Fibroblast of skin of abdomen (primary cell): ENCODE measurements at regions not wholly inside any gene's neighbourhood (a gene's known extent, or its start where the extent isn't known, plus 50 kb on each side); places are given as distances from the start of the nearest gene placed in this dataset.

Source experiments
- DNase-seq: peaks from one replicate; pipeline ENCODE4 v3.0.0-alpha.2; 2013

DNA sequence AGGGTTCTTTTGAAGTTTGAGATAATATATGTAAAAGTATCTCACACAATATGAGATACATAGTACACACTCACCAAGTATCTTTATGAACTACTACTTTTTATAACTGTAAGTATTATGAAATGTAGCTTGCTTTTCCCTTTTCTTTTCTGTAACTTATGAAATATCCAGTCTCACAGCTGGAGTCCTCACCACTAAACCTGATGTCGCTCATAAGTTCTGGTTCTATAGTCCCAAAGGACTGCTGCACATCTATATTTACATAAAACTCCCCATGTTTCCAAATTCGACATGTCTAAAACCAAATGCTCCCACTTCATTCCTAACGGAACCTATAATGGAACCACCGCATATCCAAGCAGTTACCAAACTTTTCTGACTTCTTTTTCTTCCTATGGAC is 186.5 kb upstream of the SLC7A11 start:
- DNase-seq = no peak

DNA sequence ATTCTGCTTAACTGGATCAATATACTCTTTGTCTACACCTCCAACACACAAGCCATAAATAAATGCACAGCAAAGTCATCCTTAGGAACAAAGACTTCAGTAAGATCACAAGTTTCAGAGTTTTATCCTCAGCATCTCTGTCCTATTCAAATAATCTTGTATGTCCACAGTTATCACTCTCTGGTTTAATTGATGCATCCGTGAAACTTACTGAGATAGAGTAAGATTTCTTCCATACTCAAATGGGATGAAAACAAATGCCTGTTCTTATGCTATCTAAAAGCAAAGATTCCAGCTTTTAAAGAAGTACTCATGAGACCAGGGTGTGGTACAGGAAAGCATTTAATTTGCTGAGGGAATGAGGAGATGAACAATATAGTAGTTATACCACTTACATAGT is 184.6 kb upstream of the SLC7A11 start:
- no peak for DNase-seq

DNA sequence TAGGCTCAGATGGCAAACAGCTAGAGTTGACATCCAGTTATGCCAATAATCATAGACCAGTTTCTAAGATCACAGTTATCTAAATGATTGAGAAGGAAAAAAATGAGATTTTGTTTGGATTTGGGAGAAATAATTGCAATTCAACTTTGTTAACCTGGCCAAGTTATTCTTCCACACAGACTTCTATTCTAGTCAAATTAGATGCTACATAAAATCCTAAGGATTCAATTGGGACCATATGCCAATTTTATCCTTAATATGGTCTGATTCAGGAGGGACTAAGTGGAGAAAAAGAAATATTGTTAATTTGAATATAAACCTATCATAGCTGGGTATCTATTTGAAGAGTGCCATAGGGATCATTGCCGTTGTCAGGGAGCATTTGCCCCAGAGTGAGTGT is 178.3 kb upstream of the SLC7A11 start:
- DNase-seq = no peak

DNA sequence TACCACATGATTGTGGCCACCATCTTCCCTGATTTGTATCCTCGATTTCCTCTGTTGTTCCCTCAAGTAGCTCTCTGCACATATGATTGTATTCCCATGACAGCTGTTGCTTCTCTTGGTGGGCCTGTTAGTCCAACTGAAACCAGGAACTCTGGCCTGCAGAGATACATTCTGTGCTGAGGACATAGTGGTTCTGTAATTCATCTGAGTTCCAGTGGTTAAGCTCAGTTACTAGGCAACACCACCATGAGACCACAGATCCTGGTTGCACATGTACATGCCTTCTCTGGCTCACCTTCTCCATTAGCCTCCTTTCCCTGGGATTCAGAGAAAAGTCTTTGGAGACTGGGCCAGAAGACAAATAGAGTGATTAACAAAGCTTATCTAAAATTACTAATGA is 172.1 kb upstream of the SLC7A11 start:
- no peak for DNase-seq

DNA sequence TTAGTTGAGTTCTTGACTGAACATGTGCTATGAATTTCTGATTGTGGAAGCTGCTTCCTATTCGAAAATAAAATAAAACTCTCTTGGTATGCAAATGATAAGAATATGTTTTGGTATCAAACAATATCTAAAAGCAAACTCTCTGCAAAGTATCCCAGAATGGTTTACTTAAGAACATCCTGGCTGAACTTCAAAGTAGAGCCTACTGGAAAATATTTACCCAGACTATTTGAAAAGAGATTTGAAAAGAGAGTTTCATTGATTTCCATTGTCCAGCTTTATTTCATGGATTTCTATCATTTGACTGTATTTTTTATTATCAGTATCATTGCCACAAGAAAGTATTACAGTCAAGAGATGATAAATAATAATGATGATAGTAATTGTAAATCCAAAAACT is 171.1 kb upstream of the SLC7A11 start:
- DNase-seq = no peak

DNA sequence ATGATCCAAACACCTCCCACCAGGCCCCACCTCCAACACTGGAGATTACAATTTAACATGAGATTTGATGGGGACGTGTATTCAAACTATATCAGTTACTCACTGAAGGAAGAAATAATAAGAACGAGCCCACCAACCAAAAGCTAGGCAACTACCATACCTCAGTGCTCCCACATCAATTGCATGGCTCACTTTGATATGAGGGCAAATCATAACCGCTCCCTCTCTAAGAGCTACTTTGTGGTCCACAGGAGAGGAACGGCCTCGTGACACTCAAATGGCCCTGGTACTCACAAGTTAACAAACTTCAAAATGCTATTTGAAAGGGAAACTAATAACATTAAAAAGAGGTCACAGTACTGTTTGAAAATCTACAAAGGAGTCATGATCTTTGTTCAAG is 170.7 kb upstream of the SLC7A11 start:
- no peak for DNase-seq

DNA sequence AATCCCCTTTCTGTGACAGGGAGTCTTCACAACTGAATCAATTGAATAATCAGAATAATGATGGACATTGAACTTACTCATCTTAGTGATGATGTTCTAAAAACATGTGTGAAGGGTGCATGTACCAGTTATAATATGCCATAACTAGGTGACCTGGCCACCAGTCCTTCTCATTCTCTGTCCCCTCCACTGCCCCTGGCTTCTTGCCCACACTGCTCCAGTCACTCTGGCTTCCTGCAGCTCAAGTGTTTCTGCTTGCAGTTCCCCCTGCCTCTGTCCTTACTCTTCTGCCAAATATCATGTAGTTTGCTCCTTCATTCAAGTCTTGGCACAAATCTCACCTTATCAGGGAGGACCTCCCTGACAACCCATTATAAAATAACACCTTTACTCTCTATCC is 168.1 kb upstream of the SLC7A11 start:
- DNase-seq = no peak

DNA sequence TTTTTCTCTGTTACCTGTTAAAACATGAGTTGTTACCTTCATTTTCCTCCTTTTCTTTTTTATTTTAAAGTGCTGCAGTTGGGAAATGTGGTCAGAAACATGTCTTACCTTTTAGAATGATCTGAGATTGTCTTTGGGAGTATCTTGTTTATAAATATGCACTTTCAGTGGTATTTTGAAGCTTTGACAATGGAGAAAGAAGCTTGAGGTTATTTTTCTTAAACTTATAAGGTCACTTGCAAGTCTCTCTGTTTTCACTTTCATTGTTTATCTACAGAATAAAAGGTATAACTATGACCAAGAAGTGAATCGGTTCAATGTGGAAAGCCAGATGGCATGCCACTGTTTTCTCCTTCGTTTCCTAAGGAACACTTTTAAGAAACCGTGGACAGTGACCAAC is 167.5 kb upstream of the SLC7A11 start:
- DNase-seq = no peak

DNA sequence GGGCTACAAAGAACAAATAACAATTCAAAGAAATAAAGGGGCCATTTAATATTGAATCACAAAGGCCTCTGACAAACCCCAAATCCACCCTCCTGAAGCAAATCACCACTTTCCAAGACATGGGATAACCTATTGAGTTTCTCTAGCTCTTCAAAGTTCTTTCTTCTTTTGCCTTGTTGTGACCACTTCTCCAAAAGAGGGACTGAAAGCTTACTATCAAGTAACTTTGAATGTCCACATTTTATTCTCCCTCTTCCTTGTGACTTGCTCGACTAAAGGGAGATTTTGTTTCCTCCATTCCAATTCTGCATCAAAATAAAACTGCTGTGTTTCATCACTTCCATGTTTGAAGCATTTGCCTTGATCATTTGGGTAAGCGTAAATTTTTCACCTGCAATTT is 166.6 kb upstream of the SLC7A11 start:
- no peak for DNase-seq

DNA sequence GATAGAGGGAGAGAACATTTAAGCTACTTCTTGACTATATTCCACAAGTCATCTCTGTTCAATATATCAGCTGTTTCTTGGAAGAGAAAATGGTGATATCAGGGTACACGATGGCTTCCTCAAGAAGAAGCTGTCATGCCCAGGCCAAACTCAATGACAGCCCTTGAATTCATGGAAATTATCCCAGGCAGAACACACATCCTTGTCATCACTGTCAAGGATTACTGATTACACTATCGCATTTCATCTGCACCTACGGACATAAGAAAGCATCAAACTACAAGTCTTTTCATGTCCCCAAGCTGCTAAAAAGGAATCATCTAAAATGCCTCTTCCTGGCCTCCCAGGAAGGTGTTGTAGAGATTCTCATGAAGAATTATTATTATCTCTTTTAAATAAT is 165.2 kb upstream of the SLC7A11 start:
- DNase-seq = no peak

DNA sequence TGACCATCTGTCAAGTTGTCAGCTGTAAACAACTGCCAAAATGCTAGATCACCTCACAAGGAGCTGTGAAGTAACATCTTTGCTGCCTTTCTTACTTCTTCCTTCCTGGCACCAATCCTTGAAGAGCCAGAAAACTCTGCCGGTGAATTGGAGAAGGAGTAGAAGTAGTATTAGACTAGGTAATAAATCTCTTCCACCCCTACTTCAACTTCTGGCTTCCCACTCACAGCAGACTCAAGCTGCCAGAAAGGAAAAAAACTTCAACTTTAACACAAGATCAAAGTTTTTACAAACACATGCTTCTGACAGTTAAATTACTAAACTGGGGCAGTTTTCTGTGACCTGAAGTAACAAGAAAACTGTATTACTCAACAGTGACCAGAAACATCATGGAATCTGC is 164.7 kb upstream of the SLC7A11 start:
- peak; percentile 38 for DNase-seq

DNA sequence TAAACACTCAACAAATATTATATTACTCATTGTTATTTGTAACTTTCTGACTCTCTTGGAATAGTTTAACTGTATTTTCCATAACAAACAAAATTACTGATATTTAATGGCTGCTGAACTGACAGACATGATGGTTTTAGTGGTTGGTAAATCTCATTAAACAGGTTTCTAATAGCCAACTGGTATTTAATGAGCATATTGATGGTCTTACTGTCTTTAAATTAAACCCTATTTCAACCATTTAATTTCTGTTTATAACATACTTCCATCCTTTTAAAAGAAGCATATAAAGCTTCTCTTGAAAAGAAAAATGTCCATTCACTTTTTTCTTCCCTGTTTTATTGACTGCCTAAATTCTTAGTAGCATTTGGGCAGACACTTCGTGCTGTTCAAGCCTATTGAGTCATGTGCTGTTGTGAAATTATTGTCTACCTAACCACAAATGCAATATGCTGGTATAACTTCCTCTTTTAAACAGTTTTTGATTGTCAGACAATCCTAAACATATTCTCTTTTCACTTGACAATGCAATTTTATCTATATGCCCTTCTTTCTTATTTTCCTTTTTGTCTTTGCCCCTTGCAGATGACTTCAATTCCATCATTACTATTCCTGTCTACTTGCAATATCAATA is 163.9 kb upstream of the SLC7A11 start:
- DNase-seq = peak; percentile 61

DNA sequence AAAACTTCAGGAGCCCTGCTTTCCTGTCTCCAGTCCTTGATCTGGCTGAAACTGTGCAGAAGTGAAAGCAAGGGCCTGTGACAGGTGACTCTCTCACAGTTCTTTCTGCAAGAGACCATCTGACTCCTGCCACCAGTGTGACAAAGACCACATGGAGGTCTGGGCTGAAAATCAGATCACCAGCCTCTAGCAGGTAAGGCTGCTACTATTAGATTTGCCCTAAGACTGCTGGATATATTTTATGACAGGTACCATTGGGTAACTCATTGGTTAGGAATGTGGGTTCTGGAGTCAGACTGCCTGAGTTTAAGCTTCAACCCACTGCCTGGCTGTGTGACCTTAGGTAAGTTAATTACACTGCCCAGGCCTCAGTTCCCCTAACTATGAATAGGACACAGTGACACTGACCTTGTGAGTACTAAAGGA is 163.3 kb upstream of the SLC7A11 start:
- no peak for DNase-seq

DNA sequence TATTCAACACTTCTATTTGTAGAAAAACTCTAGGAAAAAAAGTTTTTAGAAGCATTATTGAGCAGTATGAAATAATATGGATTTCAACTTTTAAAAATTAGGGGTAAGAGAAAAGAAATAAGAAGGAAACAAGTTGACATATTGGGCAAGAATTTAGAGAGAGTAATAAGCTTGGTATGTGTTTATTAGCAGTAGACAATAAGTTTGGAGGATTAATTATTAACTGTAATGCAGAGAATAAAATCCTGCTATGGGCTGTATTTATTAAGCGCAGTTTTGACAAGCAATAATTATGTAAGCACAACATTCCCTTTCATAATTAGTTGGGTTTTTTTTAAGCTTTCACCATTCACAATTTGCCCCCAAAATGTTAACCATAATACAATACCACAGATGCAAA is 162.7 kb upstream of the SLC7A11 start:
- DNase-seq = no peak

DNA sequence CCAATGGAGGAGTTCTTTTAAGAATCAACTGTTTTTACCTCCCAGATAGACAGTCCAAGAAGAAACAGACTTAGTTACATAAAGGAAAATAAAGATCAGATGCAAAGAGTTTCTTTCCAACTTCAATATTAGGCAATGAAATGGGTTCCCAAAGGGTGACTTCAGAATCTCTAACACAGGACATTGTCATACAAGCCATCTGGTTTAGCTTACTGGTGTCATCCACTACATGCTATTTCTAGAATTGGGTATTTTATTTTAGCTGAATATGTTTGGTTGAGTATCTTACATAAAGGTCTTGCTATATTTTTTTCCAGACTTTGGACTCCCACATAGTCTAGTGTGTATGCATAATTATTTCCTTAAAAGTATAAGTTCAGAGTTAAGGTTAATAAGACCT is 162.1 kb upstream of the SLC7A11 start:
- no peak for DNase-seq

DNA sequence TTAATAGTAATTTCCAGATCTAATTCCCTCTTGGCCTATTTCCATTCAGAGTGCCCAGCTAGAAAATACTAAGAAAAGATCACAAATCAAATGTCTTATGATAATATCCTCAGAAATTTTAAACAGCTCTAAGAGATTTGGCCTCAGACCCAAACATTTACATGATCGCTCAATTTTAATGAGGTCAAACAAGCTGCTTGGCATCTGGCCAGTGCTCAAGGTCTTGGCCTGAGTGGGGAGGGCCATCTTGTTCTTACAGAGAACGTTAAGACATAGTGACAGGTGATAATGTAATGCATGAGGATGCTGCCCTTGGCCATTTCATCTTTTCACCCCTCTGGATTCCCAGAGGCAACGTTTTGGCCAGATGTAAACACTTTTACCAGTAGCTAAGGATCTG is 159.2 kb upstream of the SLC7A11 start:
- no peak for DNase-seq

DNA sequence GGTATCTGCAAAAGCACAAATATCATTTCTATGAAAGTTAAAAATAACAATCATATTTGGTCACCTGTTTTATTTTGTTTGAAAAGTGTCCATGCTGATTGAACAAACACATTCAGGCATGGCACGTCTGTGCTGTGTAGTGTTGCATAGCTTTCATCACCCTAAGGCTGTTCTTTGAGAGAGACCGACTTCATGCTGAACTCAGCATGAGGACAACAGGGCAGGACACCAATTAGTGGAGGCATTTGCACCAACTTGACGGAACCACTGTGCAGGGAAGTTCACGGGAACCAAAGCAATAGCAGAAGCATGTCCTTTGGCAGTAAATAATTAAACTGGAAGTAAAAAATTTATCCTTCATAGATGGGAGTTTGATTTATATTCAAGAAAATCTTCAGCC is 158.4 kb upstream of the SLC7A11 start:
- no peak for DNase-seq

DNA sequence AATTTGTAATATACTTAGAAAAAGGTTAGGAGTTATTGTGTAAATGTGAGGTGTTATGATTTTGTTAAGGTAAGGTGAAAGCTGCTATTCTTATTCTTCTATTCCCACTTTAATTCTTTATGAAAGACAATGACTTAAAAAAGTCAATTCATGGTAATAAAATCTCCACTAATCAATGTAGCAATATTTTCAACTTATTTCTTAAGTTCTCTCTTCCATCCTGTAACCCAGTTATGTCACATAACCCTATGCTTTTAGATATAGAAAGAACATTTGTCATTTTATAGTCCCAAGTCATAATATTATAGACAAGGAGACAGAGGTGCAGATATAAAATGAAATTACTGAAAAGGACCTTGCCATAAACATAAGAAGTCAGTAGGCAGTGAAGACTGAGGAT is 157.9 kb upstream of the SLC7A11 start:
- no peak for DNase-seq

DNA sequence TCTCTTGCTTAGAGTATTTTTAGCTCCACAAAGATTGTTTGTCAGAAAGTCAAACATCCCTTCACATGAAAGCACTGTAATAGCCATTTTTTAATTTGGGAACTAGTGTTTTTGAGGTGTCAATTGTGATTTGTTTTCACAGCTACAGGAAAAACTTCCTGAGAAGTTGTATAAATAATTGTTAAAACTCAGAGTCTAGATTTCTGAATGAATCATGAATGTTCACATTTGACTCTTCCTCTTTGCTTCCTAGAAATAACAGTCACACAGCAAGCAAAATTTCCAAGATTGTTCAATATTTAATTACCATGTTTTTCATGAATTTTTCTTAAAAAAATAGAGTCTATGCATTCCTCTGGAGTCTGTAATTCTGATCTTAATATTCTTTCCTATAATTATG is 156.9 kb upstream of the SLC7A11 start:
- DNase-seq = no peak

DNA sequence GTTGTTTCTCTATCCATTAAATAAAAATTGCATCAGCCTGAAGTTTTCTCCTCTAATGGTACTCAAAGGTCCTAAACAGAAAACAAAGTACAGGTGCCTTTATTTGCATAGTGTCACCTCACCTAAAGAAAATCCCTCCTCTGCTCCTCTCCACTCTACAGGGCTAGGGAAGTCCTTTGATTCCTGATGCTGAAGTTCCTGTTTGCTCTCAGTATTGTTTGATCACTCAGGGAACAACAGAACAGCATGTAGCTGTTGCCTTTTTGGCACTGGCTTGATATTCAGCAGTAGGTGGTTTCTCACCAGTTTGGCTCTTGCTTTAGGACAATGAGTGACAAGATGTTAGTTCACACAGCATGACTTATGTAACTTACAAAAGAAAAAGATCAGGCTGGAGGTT is 156.2 kb upstream of the SLC7A11 start:
- no peak for DNase-seq

DNA sequence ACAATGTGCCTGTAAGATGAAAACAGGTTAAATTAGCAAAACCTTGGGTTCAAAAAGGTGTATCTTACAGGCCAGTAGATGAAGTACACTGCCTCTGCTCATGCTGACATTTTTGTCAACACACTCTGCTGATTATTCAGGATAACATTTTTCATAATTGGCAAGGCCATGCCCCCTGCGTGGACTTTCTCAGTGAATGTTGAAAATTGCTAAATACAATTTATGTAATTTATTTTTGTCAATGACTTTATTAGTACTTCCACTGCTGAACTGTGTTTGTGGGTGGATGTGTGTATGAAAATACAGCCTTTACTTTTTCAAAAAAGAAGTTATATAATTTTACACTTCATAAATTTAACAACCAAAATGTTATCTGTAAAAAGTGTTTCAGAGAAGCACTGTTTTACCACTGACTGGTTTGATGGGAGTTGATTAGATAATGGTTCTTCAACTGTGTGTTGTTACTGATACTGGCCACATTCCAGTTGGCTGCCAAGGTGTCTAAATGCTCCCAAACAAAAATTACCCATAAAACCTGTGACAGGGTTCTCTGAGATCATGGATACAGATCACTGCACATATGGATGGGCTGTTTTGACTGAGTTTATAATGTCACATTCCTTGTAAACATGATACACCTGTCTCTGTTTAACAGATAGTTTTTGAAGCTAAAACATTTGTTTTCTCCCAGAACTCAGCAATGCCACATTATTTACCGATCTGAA is 151.9 kb upstream of the SLC7A11 start:
- no peak for DNase-seq

DNA sequence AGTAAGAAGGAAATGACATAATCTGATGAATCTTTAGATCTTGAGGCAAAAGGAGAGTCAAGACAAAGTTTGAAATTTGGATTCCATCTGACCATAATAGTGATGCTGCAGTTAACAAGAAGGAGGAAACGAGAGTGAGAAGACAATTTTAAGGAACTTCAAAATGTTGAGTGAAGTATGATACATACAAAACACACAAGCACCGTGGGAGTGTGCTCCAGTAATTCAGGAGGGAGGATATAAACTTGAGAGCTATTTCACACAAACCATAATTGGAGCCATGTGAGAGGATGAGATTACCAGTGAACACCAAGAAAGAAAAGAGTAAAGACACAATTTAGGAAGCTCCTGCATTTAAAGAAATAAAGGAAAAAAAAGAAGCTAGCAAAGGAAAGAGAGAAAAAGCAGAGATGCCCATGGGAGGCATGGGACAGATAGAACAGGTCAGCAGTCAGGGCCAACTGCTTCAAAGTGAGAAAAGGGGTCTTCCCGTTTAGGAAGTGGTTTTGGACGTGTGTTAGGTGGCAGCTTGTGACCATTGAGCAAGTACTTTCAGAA is 150.7 kb upstream of the SLC7A11 start:
- no peak for DNase-seq

DNA sequence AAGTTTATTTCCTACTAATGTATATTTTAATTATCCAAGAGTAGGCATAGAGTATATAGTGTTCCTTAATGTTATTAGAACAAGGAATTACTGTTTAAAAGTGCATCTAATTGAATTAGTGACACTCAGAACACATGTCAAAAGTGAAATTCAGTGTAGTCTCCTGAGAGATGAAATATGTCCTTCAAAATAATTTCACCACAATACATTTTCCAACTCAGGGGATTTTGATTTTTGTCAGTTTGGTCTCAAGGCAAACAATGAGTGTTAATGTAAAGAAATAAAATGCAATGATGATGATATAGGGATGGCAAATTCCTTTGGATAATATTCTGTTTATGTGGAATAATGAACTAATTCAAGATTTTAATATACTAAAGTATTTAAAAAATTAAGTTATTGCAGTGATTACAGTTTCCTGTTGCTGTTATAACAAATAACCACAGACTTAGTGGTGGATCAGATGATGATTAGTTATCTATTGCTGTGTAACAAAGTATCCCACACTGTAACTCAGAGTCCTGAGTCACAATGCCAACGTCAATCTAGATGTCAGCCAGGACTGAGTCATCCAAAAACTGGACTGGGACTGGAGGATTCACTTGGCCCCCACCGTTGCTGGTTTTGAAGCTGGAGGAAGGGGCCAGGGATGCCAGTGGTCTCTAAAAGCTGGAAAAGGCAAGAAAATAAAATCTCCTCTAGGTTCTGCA is 148.0 kb upstream of the SLC7A11 start:
- peak; percentile 28 for DNase-seq

DNA sequence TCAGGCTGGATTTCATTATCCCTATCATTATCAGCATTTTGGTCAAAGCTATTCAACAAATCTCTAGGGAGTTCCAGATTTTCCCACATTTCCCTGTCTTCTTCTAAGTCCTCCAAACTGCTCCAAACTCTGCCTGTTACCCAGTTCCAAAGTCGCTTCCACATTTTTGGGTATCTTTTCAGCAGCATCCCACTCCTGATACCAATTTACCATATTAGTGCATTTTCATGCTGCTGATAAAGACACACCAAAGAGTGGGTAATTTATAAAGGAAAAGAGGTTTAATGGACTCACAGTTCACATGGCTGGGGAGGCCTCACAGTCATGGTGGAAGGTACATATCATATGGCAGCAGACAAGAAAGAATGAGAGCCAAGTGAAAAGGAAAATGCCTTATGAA is 132.8 kb upstream of the SLC7A11 start:
- DNase-seq = no peak
